H9 (cell line): ENCODE measurements at regions not wholly inside any gene's neighbourhood (a gene's known extent, or its start where the extent isn't known, plus 50 kb on each side); places are given as distances from the start of the nearest gene placed in this dataset.

Experiments
- DNase-seq: peaks from one replicate; pipeline ENCODE4 v3.0.0-alpha.2; 2017
- H2AFZ ChIP-seq: one replicate; pipeline ENCODE4 v1.6.1; 2013; ENCODE audit warnings: mild to moderate bottlenecking, low read length, control low read depth, moderate library complexity
- H2AK5ac ChIP-seq: 2 replicates; pipeline ENCODE4 v1.6.1; 2013; ENCODE audit warnings: low read length, control low read depth, mixed read lengths; ENCODE audit not compliant: insufficient read length
- H2BK120ac ChIP-seq: one replicate; pipeline ENCODE4 v1.6.1; 2013; ENCODE audit warnings: low read depth, mild to moderate bottlenecking, low read length, control low read depth, inconsistent platforms; ENCODE audit not compliant: poor library complexity, severe bottlenecking
- H2BK12ac ChIP-seq: 2 replicates; pipeline ENCODE4 v1.6.1; 2013; ENCODE audit warnings: low read length, control low read depth, mixed read lengths, low read depth; ENCODE audit not compliant: insufficient read length
- H2BK15ac ChIP-seq: 2 replicates; pipeline ENCODE4 v1.6.1; 2013; ENCODE audit warnings: low read depth, low read length, control low read depth
- H2BK20ac ChIP-seq: one replicate; pipeline ENCODE4 v1.6.1; 2013; ENCODE audit warnings: low read depth, mild to moderate bottlenecking, low read length, control low read depth, inconsistent platforms; ENCODE audit not compliant: poor library complexity, severe bottlenecking
- H2BK5ac ChIP-seq: 2 replicates; pipeline ENCODE4 v1.6.1; 2013; ENCODE audit warnings: low read length, control low read depth, mixed read lengths; ENCODE audit not compliant: insufficient read length
- H3K14ac ChIP-seq: 2 replicates; pipeline ENCODE4 v1.6.1; 2013; ENCODE audit warnings: low read length, control low read depth; ENCODE audit not compliant: insufficient read depth
- H3K18ac ChIP-seq: 2 replicates; pipeline ENCODE4 v1.6.1; 2013; ENCODE audit warnings: low read depth, mild to moderate bottlenecking, mixed read lengths, low read length, control low read depth; ENCODE audit not compliant: insufficient read length
- H3K23ac ChIP-seq: 2 replicates; pipeline ENCODE4 v1.6.1; 2013; ENCODE audit warnings: low read length, control low read depth, mixed read lengths, low read depth; ENCODE audit not compliant: insufficient read length
- H3K23me2 ChIP-seq: 2 replicates; pipeline ENCODE4 v1.6.1; 2013; ENCODE audit warnings: low read depth, mild to moderate bottlenecking, mixed read lengths, low read length, control low read depth; ENCODE audit not compliant: insufficient read length, poor library complexity, severe bottlenecking
- H3K27ac ChIP-seq: 2 replicates; pipeline ENCODE4 v1.5.1; 2013; ENCODE audit warnings: low read length, control low read depth, mixed read lengths, low read depth; ENCODE audit not compliant: insufficient read length
- H3K27me3 ChIP-seq: 2 replicates; pipeline ENCODE4 v1.6.1; 2013; ENCODE audit warnings: low read length, control low read depth, inconsistent platforms; ENCODE audit not compliant: insufficient read depth
- H3K4ac ChIP-seq: 2 replicates; pipeline ENCODE4 v1.6.1; 2013; ENCODE audit warnings: low read depth, mild to moderate bottlenecking, control low read depth, inconsistent platforms, low read length, moderate library complexity
- H3K4me1 ChIP-seq: 2 replicates; pipeline ENCODE4 v1.6.1; 2013; ENCODE audit warnings: low read length, control low read depth, inconsistent platforms; ENCODE audit not compliant: insufficient read depth
- H3K4me2 ChIP-seq: 2 replicates; pipeline ENCODE4 v1.6.1; 2013; ENCODE audit warnings: low read length, control low read depth, mixed read lengths; ENCODE audit not compliant: insufficient read length, insufficient read depth
- H3K56ac ChIP-seq: 2 replicates; pipeline ENCODE4 v1.6.1; 2013; ENCODE audit warnings: low read depth, mild to moderate bottlenecking, mixed read lengths, low read length, control low read depth; ENCODE audit not compliant: insufficient read length
- H3K79me1 ChIP-seq: 2 replicates; pipeline ENCODE4 v1.6.1; 2013; ENCODE audit warnings: low read depth, mild to moderate bottlenecking, moderate library complexity, low read length, control low read depth, inconsistent platforms; ENCODE audit not compliant: insufficient read depth, poor library complexity, severe bottlenecking
- H3K79me2 ChIP-seq: 2 replicates; pipeline ENCODE4 v1.6.1; 2013; ENCODE audit warnings: low read length, control low read depth, inconsistent platforms; ENCODE audit not compliant: insufficient read depth
- H3K9ac ChIP-seq: 2 replicates; pipeline ENCODE4 v1.6.1; 2013; ENCODE audit warnings: low read length, control low read depth, mixed read lengths; ENCODE audit not compliant: insufficient read length; ENCODE audit errors: extremely low read depth
- H3K9me3 ChIP-seq: one replicate; pipeline ENCODE4 v1.6.1; 2013; ENCODE audit warnings: low read depth, low read length, inconsistent platforms; ENCODE audit not compliant: control insufficient read depth
- H3T11ph ChIP-seq: one replicate; pipeline ENCODE4 v1.6.1; 2013; ENCODE audit warnings: mild to moderate bottlenecking, low read length, control low read depth, inconsistent platforms
- H4K20me1 ChIP-seq: one replicate; pipeline ENCODE4 v1.6.1; 2013; ENCODE audit not compliant: control insufficient read depth, insufficient read length, insufficient read depth
- H4K5ac ChIP-seq: 2 replicates; pipeline ENCODE4 v1.6.1; 2013; ENCODE audit warnings: low read depth, mild to moderate bottlenecking, mixed read lengths, low read length, control low read depth; ENCODE audit not compliant: insufficient read length
- H4K8ac ChIP-seq: replicated peaks from 2 replicates; pipeline ENCODE4 v1.6.1; 2013; ENCODE audit warnings: low read length, control low read depth, mixed read lengths, low read depth; ENCODE audit not compliant: insufficient read length
- H4K91ac ChIP-seq: 2 replicates; pipeline ENCODE4 v1.6.1; 2013; ENCODE audit warnings: low read depth, mild to moderate bottlenecking, moderate library complexity, mixed read lengths, low read length, control low read depth; ENCODE audit not compliant: insufficient read length
- H3K27ac Mint-ChIP-seq, 3 experiments: 2 replicates in 2 of 3; 3 replicates in 1 of 3; pipeline ENCODE4 v1.8.0; 2020 to 2021; ENCODE audit warnings: mixed read lengths in 3 of 3, mild to moderate bottlenecking in 1 of 3, moderate library complexity in 1 of 3
- H3K27me3 Mint-ChIP-seq: 2 replicates; pipeline ENCODE4 v1.8.0; 2021; ENCODE audit warnings: low read depth, mild to moderate bottlenecking, moderate library complexity, mixed read lengths
- H3K36me3 Mint-ChIP-seq, 3 experiments: 2 replicates in 2 of 3; 3 replicates in 1 of 3; pipeline ENCODE4 v1.8.0; 2020 to 2021; ENCODE audit warnings: low read depth in 3 of 3, mixed read lengths in 3 of 3; ENCODE audit not compliant: insufficient read depth in 1 of 3
- H3K4me1 Mint-ChIP-seq, 2 experiments: 2 replicates each; pipeline ENCODE4 v1.8.0; 2020; ENCODE audit warnings: mixed read lengths in 2 of 2
- H3K4me3 Mint-ChIP-seq, 2 experiments: 2 replicates in 1 of 2; 3 replicates in 1 of 2; pipeline ENCODE4 v1.8.0; 2020 to 2021; ENCODE audit warnings: mild to moderate bottlenecking in 2 of 2, mixed read lengths in 2 of 2, moderate library complexity in 1 of 2
- H3K9me3 Mint-ChIP-seq, 2 experiments: 2 replicates in 1 of 2; 3 replicates in 1 of 2; pipeline ENCODE4 v1.8.0; 2020; ENCODE audit warnings: mild to moderate bottlenecking in 2 of 2, mixed read lengths in 2 of 2, moderate library complexity in 1 of 2
- WGBS: extraction: QIAGEN DNeasy Blood & Tissue Kit; methylation state at CpG from one replicate; pipeline ENCODE4 v1.1.7; 2013; ENCODE audit warnings: missing lambda C conversion rate, low lambda C conversion rate, mixed read lengths; ENCODE audit not compliant: insufficient read length; ENCODE audit errors: extremely low coverage; 5-methylcytosine and 5-hydroxymethylcytosine counted together
- TF ChIP-seq, protein P1 (sequence below): fragments of 200-600 bp; sonication (generic); conservative IDR thresholded peaks from 3 replicates; pipeline ENCODE4 v1.8.0; 2021; ENCODE audit warnings: antibody characterized with exemption, mild to moderate bottlenecking

DNA sequence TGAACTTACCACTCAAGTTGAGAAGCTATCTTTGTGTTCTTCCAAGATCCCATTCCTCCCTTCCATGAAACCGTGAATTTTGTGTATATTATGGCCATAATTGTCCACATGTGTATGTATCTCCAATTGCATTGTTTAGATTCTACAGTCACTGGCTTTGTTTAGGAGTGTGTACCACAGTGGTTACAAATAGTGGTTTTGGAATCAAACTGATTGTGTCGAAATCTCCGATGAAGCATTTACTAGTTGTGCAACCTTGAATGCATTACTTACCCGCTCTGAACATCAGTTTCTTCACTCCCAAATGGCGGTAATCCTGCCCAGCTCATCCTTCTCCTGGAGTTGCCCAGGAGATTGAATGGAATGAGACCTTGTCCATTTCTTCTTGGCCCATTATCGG, 145.0 kb upstream of the ZNF32 start:
- H3K27ac Mint-ChIP-seq = no peak overlapping the region
- Histone ChIP-seq H4K20me1 (no peaks in the 10 kb centered on the region), H3K4me2 (no peak overlapping the region), H3T11ph (no peak overlapping the region), H3K27ac (no peak overlapping the region), H2BK15ac (no peak overlapping the region), H2AK5ac (no peak overlapping the region), H2BK5ac (no peak overlapping the region), H3K9ac (no peak overlapping the region), H4K8ac (no peak overlapping the region), H3K18ac (no peak overlapping the region), H3K14ac (no peak overlapping the region), H2AFZ (no peak overlapping the region), H3K23ac (no peak overlapping the region), H3K56ac (no peak overlapping the region), H3K79me2 (no peaks in the 10 kb centered on the region), H3K4ac (no peak overlapping the region), H3K9me3 (no peaks in the 10 kb centered on the region), H3K27me3 (no peaks in the 10 kb centered on the region), H2BK12ac (no peak overlapping the region), H2BK120ac (no peak overlapping the region), H2BK20ac (no peak overlapping the region), H3K79me1 (no peaks in the 10 kb centered on the region), H4K5ac (no peak overlapping the region), H3K23me2 (no peaks in the 10 kb centered on the region), H3K4me1 (no peaks in the 10 kb centered on the region), H4K91ac (no peak overlapping the region)
- peaks cover 0 to 7% of the 10 kb centered on the region in 2 experiments; a peak in 1 of 4 replicates for H3K4me1 Mint-ChIP-seq
- H3K4me3 Mint-ChIP-seq = no peak overlapping the region
- TF ChIP-seq, protein P1, sequence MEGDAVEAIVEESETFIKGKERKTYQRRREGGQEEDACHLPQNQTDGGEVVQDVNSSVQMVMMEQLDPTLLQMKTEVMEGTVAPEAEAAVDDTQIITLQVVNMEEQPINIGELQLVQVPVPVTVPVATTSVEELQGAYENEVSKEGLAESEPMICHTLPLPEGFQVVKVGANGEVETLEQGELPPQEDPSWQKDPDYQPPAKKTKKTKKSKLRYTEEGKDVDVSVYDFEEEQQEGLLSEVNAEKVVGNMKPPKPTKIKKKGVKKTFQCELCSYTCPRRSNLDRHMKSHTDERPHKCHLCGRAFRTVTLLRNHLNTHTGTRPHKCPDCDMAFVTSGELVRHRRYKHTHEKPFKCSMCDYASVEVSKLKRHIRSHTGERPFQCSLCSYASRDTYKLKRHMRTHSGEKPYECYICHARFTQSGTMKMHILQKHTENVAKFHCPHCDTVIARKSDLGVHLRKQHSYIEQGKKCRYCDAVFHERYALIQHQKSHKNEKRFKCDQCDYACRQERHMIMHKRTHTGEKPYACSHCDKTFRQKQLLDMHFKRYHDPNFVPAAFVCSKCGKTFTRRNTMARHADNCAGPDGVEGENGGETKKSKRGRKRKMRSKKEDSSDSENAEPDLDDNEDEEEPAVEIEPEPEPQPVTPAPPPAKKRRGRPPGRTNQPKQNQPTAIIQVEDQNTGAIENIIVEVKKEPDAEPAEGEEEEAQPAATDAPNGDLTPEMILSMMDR = no peak
- H3K27me3 Mint-ChIP-seq = peaks cover 5% of the 10 kb centered on the region
- no CpG with 5 or more reads among the region's 6 CpGs for WGBS
- H3K36me3 Mint-ChIP-seq = no peaks in the 10 kb centered on the region; a peak in 1 of 7 replicates
- no peak for DNase-seq
- peaks cover 2% of the 10 kb centered on the region in 2 experiments; a peak in 2 of 5 replicates for H3K9me3 Mint-ChIP-seq
